Heart left ventricle (tissue), 16 donors: ENCODE measurements at regions not wholly inside any gene's neighbourhood (a gene's known extent, or its start where the extent isn't known, plus 50 kb on each side); places are given as distances from the start of the nearest gene placed in this dataset.

Experiments
- ATAC-seq, 4 donors: fragments of 200-7000 bp; cut with Tn5 transposase; one replicate each; pipeline ENCODE4 v1.9.1; 2020 to 2022; ENCODE audit warnings: moderate library complexity in 4 of 4, mild to moderate bottlenecking in 3 of 4, moderate number of reproducible peaks in 1 of 4
- DNase-seq, 5 donors: peaks; one replicate each; pipeline ENCODE4 v3.0.0-alpha.2; 2020
- H3K27ac ChIP-seq, 12 donors: fragments of 200-600 bp; sonication (generic) in 4 of 12; one replicate each; pipeline versions ENCODE4 v1.5.0 to v1.8.0; 2016 to 2022; ENCODE audit warnings: mild to moderate bottlenecking in 2 of 12
- H3K27me3 ChIP-seq, 9 donors: fragments of 200-600 bp; sonication (generic) in 2 of 9; one replicate each; pipeline versions ENCODE4 v1.5.1 to v1.8.0; 2016 to 2022; ENCODE audit warnings: mild to moderate bottlenecking in 3 of 9
- H3K36me3 ChIP-seq, 9 donors: fragments of 200-600 bp; sonication (generic) in 2 of 9; one replicate each; pipeline versions ENCODE4 v1.5.0 to v1.8.0; 2018 to 2022; ENCODE audit warnings: mild to moderate bottlenecking in 2 of 9
- H3K4me1 ChIP-seq, 12 donors: fragments of 200-600 bp; sonication (generic) in 4 of 12; one replicate each; pipeline versions ENCODE4 v1.5.0 to v1.8.0; 2016 to 2022; ENCODE audit warnings: mild to moderate bottlenecking in 3 of 12
- H3K4me3 ChIP-seq, 12 donors: fragments of 200-600 bp; sonication (generic) in 4 of 12; one replicate each; pipeline versions ENCODE4 v1.5.0 to v1.8.0; 2017 to 2022; ENCODE audit warnings: mild to moderate bottlenecking in 9 of 12, moderate library complexity in 4 of 12
- H3K9me3 ChIP-seq, 12 donors: fragments of 200-600 bp; sonication (generic) in 4 of 12; one replicate each; pipeline versions ENCODE4 v1.5.0 to v1.8.0; 2016 to 2022; ENCODE audit warnings: mild to moderate bottlenecking in 1 of 12
- CTCF ChIP-seq, 12 donors: fragments of 200-600 bp; sonication (generic) in 4 of 12; IDR thresholded peaks; one replicate each; pipeline versions ENCODE4 v1.5.0 to v1.8.0; 2018 to 2022; ENCODE audit warnings: antibody characterized with exemption in 12 of 12, mild to moderate bottlenecking in 5 of 12
- POLR2A ChIP-seq, 2 donors: fragments of 450-650 bp; IDR thresholded peaks; one replicate each; pipeline ENCODE4 v1.6.1; 2017; ENCODE audit warnings: antibody characterized with exemption in 2 of 2, mild to moderate bottlenecking in 2 of 2, moderate library complexity in 2 of 2
- WGBS, 4 donors: extraction: QIAGEN DNeasy Blood & Tissue Kit in 2 of 4; methylation state at CpG; one replicate each; pipeline versions ENCODE4 v1.1.5 to v1.1.7; 2013 to 2018; 5-methylcytosine and 5-hydroxymethylcytosine counted together
- intact Hi-C, 10 donors: fragments of 100-400 bp; cut with DNase I; formaldehyde crosslinking; loops; one replicate each; pipeline versions ENCODE4 v1.11.1 to v1.14.2; 2022
- donor health status: ischemic (EF 13 %, LVEDD 7.1; RV severe dilation, severe dysfunction).
- donor health status: healthy with polysubstance abuse.
- donor health status: DM: no; HTN: yes; CAD: no.
- donor health status: DM: no; HTN: no; CAD: no.
- donor health status: ischemic (EF 25% LVEDD 6.9; RV normal size, moderate dysfunction).
- donor health status: ischemic (EF 25% LVEDD 5.7; RV mildly dilated, moderate dysfunction).
- donor health status: healthy.
- donor health status: DM: yes; HTN: yes; CAD: no.
- donor health status: ischemic (EF 35%, LVEDD 5.7; RV mildly dilated, moderate dysfunction).
- donor health status: nonischemic (EF 11% LVEDD 7.7; RV severe dilation, severe dysfunction).
- donor health status: DM: yes; HTN: yes; CAD: no.
- donor health status: PGD.
- donor health status: ischemic (EF 29% LVEDD 5.4; RV normal size, mild dysfunction).
- donor health status: nonischemic (EF 23%, LVEDD 6.1; RV moderate dilation, normal function).

GRCh38 chr13:76519685-76520084 is 366.5 kb downstream of the KCTD12 start:
- DNase-seq (no peak), ATAC-seq (no peak)
- no peaks in the 10 kb centered on the region for H3K27me3 ChIP-seq
- H3K36me3 ChIP-seq = no peaks in the 10 kb centered on the region
- no peak for TF ChIP-seq CTCF (IDR thresholded peaks at IDR 0.05)
- TF ChIP-seq POLR2A (IDR thresholded peaks at IDR 0.05) = no peak
- no peaks in the 10 kb centered on the region for H3K9me3 ChIP-seq
- H3K27ac ChIP-seq = no peak overlapping the region
- no peak overlapping the region for H3K4me3 ChIP-seq
- intact Hi-C loops = no loop called here
- WGBS, 4 donors = 95 to 99% (median 96%) methylated on average over 7 of the region's 7 CpGs
- peaks cover 0 to 5% (median 0%) of the 10 kb centered on the region in 12 donors for H3K4me1 ChIP-seq

GRCh38 chr13:76516586-76516985 is 369.6 kb downstream of the KCTD12 start:
- TF ChIP-seq POLR2A (IDR thresholded peaks at IDR 0.05) = no peak
- TF ChIP-seq CTCF (IDR thresholded peaks at IDR 0.05) = no peak
- DNase-seq (no peak), ATAC-seq (no peak)
- intact Hi-C loops = loop anchor here in 1 of 10 donors (2.0 kb wide), 1 partner anchor 36 kb away; no protein-coding TSS in a partner anchor
- no peak overlapping the region for H3K27ac ChIP-seq
- peaks cover 0 to 5% (median 0%) of the 10 kb centered on the region in 12 donors for H3K4me1 ChIP-seq
- H3K36me3 ChIP-seq = no peaks in the 10 kb centered on the region
- no peaks in the 10 kb centered on the region for H3K9me3 ChIP-seq
- no peaks in the 10 kb centered on the region for H3K27me3 ChIP-seq
- no peak overlapping the region for H3K4me3 ChIP-seq

- no peaks in the 10 kb centered on the region for H3K9me3 ChIP-seq
- peaks cover 0 to 5% (median 0%) of the 10 kb centered on the region in 12 donors for H3K4me1 ChIP-seq
- no peaks in the 10 kb centered on the region for H3K27me3 ChIP-seq
- intact Hi-C loops = loop anchor here in 1 of 10 donors (2.0 kb wide), 1 partner anchor 37 kb away; no protein-coding TSS in a partner anchor
- 60 to 82% (median 72%) methylated on average over 1 of the region's 1 CpG for WGBS, 4 donors
- DNase-seq (no peak), ATAC-seq (no peak)
- TF ChIP-seq POLR2A (IDR thresholded peaks at IDR 0.05) = no peak
- TF ChIP-seq CTCF (IDR thresholded peaks at IDR 0.05) = no peak
- no peak overlapping the region for H3K4me3 ChIP-seq
- no peak overlapping the region for H3K27ac ChIP-seq
- H3K36me3 ChIP-seq = no peaks in the 10 kb centered on the region
Measured at GRCh38 chr13:76516013-76516412, 370.2 kb downstream of the KCTD12 start.

- H3K9me3 ChIP-seq = no peaks in the 10 kb centered on the region
- no peaks in the 10 kb centered on the region for H3K27me3 ChIP-seq
- H3K36me3 ChIP-seq = no peaks in the 10 kb centered on the region
- intact Hi-C loops = no loop called here
- WGBS, 4 donors = 57 to 73% (median 70%) methylated on average over 1 of the region's 1 CpG
- no peak overlapping the region for H3K4me3 ChIP-seq
- DNase-seq = no peak
- H3K27ac ChIP-seq = peak overlapping the region in 4 of 12 donors; percentile 14 to 58 (median 36)
- H3K4me1 ChIP-seq = peaks cover 0 to 5% (median 0%) of the 10 kb centered on the region in 12 donors
- TF ChIP-seq POLR2A (IDR thresholded peaks at IDR 0.05) (no peak), CTCF (IDR thresholded peaks at IDR 0.05) (no peak)
- peak in 3 of 4 donors; percentile 70 to 94 (median 82) for ATAC-seq
Measured at GRCh38 chr13:76512721-76513145, 373.5 kb downstream of the KCTD12 start.
